H54 (cell line): ENCODE measurements at regions not wholly inside any gene's neighbourhood (a gene's known extent, or its start where the extent isn't known, plus 50 kb on each side); places are given as distances from the start of the nearest gene placed in this dataset.
"Not testable (repeated sequence)": the region's sequence is repeated elsewhere in the genome, so short reads cannot be mapped to it uniquely, and the experiment has no call there.

Experiments used
- DNase-seq: peaks from one replicate; pipeline ENCODE4 v3.0.0; 2011; ENCODE audit warnings: low spot score, mixed read lengths; ENCODE audit not compliant: insufficient read length
- FAIRE-seq: peaks from 3 replicates; lab custom pipeline; 2011; peaks lifted over from hg19 to GRCh38; lab: Jason Lieb, UNC
- POLR2A ChIP-seq: IDR thresholded peaks from 2 replicates; pipeline ENCODE4 v1.6.1; 2011; ENCODE audit warnings: low read depth, mild to moderate bottlenecking, low read length

GRCh38 chr11:95650276-95650675, 139.3 kb downstream of the FAM76B start:
- FAIRE-seq (no peak), DNase-seq (no peak)
- TF ChIP-seq POLR2A, result no peak

GRCh38 chr11:95647871-95648270, 141.7 kb downstream of the FAM76B start:
- FAIRE-seq (no peak), DNase-seq (no peak)
- TF ChIP-seq POLR2A, result no peak

- TF ChIP-seq POLR2A, result no peak
- FAIRE-seq (no peak), DNase-seq (no peak)
Measured at GRCh38 chr11:95647355-95647754, 142.2 kb downstream of the FAM76B start.

- FAIRE-seq, result no peak
- no peak for DNase-seq
- no peak for TF ChIP-seq POLR2A
Measured at GRCh38 chr11:95641495-95641894, 148.1 kb downstream of the FAM76B start.

- FAIRE-seq, result no peak
- TF ChIP-seq POLR2A, result no peak
Measured at GRCh38 chr11:95638501-95638900, 151.1 kb downstream of the FAM76B start.

GRCh38 chr11:95625164-95625900, 164.2 kb downstream of the FAM76B start:
- no peak for DNase-seq
- FAIRE-seq, result no peak
- TF ChIP-seq POLR2A, result no peak

More at GRCh38 chr11:95638501-95638900, 151.1 kb downstream of the FAM76B start:
- no peak for DNase-seq

- no peak for TF ChIP-seq POLR2A
- FAIRE-seq, result no peak
- DNase-seq, result no peak
Measured at GRCh38 chr11:95616256-95616804, 173.3 kb downstream of the FAM76B start.

GRCh38 chr11:95611827-95612226, 177.8 kb downstream of the FAM76B start:
- FAIRE-seq, result no peak

GRCh38 chr11:95610185-95610584, 179.4 kb downstream of the FAM76B start:
- not testable (repeated sequence) for DNase-seq, FAIRE-seq

More at GRCh38 chr11:95611827-95612226, 177.8 kb downstream of the FAM76B start:
- TF ChIP-seq POLR2A, result no peak
- no peak for DNase-seq

- no peak for DNase-seq
- TF ChIP-seq POLR2A, result no peak
- FAIRE-seq, result no peak
Measured at GRCh38 chr11:95608093-95608492, 181.5 kb downstream of the FAM76B start.

- FAIRE-seq, result no peak
- no peak for TF ChIP-seq POLR2A
- DNase-seq, result no peak
Measured at GRCh38 chr11:95606824-95607223, 182.8 kb downstream of the FAM76B start.

- no peak for TF ChIP-seq POLR2A
- FAIRE-seq, result no peak
Measured at GRCh38 chr11:95605271-95605940, 184.2 kb downstream of the FAM76B start.

GRCh38 chr11:95599959-95600586, 189.5 kb downstream of the FAM76B start:
- DNase-seq (no peak), FAIRE-seq (no peak)
- TF ChIP-seq POLR2A, result no peak

More at GRCh38 chr11:95605271-95605940, 184.2 kb downstream of the FAM76B start:
- DNase-seq, result no peak

GRCh38 chr11:95595973-95596489, 193.6 kb downstream of the FAM76B start:
- no peak for TF ChIP-seq POLR2A
- FAIRE-seq (no peak), DNase-seq (no peak)
